ENCODE measurements at regions not wholly inside any gene's neighbourhood (a gene's known extent, or its start where the extent isn't known, plus 50 kb on each side); places are given as distances from the start of the nearest gene placed in this dataset.

DNA sequence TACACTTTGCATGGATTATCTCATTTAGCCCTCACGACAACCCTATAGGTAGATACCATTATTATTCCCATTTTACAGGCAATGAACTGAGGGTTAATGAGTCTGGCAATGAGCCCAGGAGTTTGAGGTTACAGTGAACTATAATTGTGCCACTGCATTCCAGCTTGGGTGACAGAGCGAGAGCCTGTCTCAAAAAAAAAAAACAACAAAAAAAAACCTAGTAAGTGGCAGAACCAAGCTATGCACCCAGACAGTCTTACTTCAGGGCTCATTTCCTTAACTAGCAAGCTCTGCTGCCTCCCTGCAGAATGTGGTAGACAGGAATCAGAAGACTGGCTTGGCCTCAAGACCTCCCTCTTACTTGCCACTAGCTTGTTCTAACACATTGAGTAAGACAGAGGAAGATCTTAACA is 71.9 kb upstream of the RREB1 start:
- TF ChIP-seq ZNF175 (tag by site-specific recombination; IDR thresholded peaks at IDR 0.05) (no peak), ZNF510 (tag by site-specific recombination; IDR thresholded peaks at IDR 0.05; ENCODE audit: insufficient replicate concordance) (no peak), ZNF558 (tag by site-specific recombination; IDR thresholded peaks at IDR 0.05) (no peak), KLF16 (tag by site-specific recombination; IDR thresholded peaks at IDR 0.05) (no peak), ZNF658 (tag by site-specific recombination; IDR thresholded peaks at IDR 0.05) (no peak)
- TF ChIP-seq, protein P1, sequence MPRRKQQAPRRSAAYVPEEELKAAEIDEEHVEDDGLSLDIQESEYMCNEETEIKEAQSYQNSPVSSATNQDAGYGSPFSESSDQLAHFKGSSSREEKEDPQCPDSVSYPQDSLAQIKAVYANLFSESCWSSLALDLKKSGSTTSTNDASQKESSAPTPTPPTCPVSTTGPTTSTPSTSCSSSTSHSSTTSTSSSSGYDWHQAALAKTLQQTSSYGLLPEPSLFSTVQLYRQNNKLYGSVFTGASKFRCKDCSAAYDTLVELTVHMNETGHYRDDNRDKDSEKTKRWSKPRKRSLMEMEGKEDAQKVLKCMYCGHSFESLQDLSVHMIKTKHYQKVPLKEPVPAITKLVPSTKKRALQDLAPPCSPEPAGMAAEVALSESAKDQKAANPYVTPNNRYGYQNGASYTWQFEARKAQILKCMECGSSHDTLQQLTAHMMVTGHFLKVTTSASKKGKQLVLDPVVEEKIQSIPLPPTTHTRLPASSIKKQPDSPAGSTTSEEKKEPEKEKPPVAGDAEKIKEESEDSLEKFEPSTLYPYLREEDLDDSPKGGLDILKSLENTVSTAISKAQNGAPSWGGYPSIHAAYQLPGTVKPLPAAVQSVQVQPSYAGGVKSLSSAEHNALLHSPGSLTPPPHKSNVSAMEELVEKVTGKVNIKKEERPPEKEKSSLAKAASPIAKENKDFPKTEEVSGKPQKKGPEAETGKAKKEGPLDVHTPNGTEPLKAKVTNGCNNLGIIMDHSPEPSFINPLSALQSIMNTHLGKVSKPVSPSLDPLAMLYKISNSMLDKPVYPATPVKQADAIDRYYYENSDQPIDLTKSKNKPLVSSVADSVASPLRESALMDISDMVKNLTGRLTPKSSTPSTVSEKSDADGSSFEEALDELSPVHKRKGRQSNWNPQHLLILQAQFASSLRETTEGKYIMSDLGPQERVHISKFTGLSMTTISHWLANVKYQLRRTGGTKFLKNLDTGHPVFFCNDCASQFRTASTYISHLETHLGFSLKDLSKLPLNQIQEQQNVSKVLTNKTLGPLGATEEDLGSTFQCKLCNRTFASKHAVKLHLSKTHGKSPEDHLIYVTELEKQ (tag by site-specific recombination; IDR thresholded peaks at IDR 0.05; ENCODE audit: borderline replicate concordance), result no peak
- TF ChIP-seq, protein P2, sequence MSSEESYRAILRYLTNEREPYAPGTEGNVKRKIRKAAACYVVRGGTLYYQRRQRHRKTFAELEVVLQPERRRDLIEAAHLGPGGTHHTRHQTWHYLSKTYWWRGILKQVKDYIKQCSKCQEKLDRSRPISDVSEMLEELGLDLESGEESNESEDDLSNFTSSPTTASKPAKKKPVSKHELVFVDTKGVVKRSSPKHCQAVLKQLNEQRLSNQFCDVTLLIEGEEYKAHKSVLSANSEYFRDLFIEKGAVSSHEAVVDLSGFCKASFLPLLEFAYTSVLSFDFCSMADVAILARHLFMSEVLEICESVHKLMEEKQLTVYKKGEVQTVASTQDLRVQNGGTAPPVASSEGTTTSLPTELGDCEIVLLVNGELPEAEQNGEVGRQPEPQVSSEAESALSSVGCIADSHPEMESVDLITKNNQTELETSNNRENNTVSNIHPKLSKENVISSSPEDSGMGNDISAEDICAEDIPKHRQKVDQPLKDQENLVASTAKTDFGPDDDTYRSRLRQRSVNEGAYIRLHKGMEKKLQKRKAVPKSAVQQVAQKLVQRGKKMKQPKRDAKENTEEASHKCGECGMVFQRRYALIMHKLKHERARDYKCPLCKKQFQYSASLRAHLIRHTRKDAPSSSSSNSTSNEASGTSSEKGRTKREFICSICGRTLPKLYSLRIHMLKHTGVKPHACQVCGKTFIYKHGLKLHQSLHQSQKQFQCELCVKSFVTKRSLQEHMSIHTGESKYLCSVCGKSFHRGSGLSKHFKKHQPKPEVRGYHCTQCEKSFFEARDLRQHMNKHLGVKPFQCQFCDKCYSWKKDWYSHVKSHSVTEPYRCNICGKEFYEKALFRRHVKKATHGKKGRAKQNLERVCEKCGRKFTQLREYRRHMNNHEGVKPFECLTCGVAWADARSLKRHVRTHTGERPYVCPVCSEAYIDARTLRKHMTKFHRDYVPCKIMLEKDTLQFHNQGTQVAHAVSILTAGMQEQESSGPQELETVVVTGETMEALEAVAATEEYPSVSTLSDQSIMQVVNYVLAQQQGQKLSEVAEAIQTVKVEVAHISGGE (tag by site-specific recombination; conservative IDR thresholded peaks at IDR 0.05; ENCODE audit: low read depth), result no peak

All from HEK293 (cell line).